HCT116 (cell line): ENCODE measurements at regions not wholly inside any gene's neighbourhood (a gene's known extent, or its start where the extent isn't known, plus 50 kb on each side); places are given as distances from the start of the nearest gene placed in this dataset.

Experiments
- ATAC-seq: fragments of 200-7000 bp; cut with Tn5 transposase; 2 replicates; pipeline ENCODE4 v1.9.1; 2020; ENCODE audit warnings: mild to moderate bottlenecking, moderate library complexity
- BruUV-seq: library from RNA; stranded (reverse); fragments of 400-500 nt; replicated peaks from 2 replicates; lab custom pipeline; 2021; lab: Mats Ljungman, UMichigan
- CTCF ChIA-PET: fragments of 300-600 bp; sonication (Branson Sonifier 250); formaldehyde crosslinking; loops from one replicate; lab custom pipeline; 2021; ENCODE audit warnings: antibody characterized with exemption; lab: Charles Lee
- POLR2A ChIA-PET: fragments of 300-600, 350-600 bp; sonication (Branson Sonifier 250); formaldehyde crosslinking; loops from one replicate; lab custom pipeline; 2021; ENCODE audit warnings: antibody characterized with exemption; lab: Charles Lee
- RAD21 ChIA-PET, 2 experiments: fragments of 300-600 bp; sonication (Branson Sonifier 250); formaldehyde crosslinking; loops; one replicate each; lab custom pipeline; 2023; ENCODE audit warnings: low total read pairs in 2 of 2; ENCODE audit not compliant: uncharacterized antibody in 2 of 2, unreplicated experiment in 2 of 2, low non-redundant PET in 1 of 2; lab: Charles Lee
- DNase-seq: peaks from one replicate; pipeline ENCODE4 v3.0.0-alpha.2; 2010; ENCODE audit warnings: low read depth, low spot score
- H2AFZ ChIP-seq: fragments of 200-600 bp; shearing (Covaris generic), sonication (generic); 2 replicates; pipeline ENCODE4 v1.6.1; 2017; ENCODE audit warnings: low read depth, mixed run types, mixed read lengths, antibody characterized with exemption, low read length; ENCODE audit not compliant: poor library complexity, severe bottlenecking
- H3K27ac ChIP-seq: 2 replicates; pipeline ENCODE4 v1.5.1; 2012; ENCODE audit warnings: low read depth, low read length
- H3K27me3 ChIP-seq: fragments of 200-600 bp; sonication (generic); 2 replicates; pipeline ENCODE4 v1.6.1; 2016; ENCODE audit warnings: mixed run types, low read length, mixed read lengths; ENCODE audit not compliant: insufficient read depth
- H3K36me3 ChIP-seq, 2 experiments: fragments of 200-500 bp in 1 of 2; fragments of 200-600 bp in 1 of 2; sonication (Bioruptor generic) in 1 of 2; sonication (generic) in 1 of 2; 2 replicates each; pipeline versions ENCODE4 v1.5.1 to v1.6.1; 2014 to 2016; ENCODE audit warnings: low read length in 2 of 2, inconsistent platforms in 1 of 2, mixed read lengths in 1 of 2, mixed run types in 1 of 2; ENCODE audit not compliant: insufficient read depth in 2 of 2, control insufficient read depth in 1 of 2
- H3K4me1 ChIP-seq, 2 experiments: fragments of 200-600 bp in 1 of 2; sonication (generic) in 1 of 2; 2 replicates each; pipeline versions ENCODE4 v1.5.1 to v1.6.1; 2012 to 2017; ENCODE audit warnings: low read length in 2 of 2, inconsistent platforms in 1 of 2, mild to moderate bottlenecking in 1 of 2, mixed read lengths in 1 of 2, mixed run types in 1 of 2, moderate library complexity in 1 of 2; ENCODE audit not compliant: insufficient read depth in 2 of 2, control insufficient read depth in 1 of 2
- H3K4me2 ChIP-seq: fragments of 200-600 bp; sonication (generic); 2 replicates; pipeline ENCODE4 v1.6.1; 2017; ENCODE audit warnings: mixed run types, low read length, mixed read lengths
- H3K4me3 ChIP-seq, 2 experiments: fragments of 200-600 bp in 1 of 2; sonication (generic) in 1 of 2; replicated peaks in 1 of 2; 2 replicates each; pipeline ENCODE4 v1.5.1; 2011 to 2016; ENCODE audit warnings: low read length in 2 of 2, control low read depth in 1 of 2, low read depth in 1 of 2, mild to moderate bottlenecking in 1 of 2, mixed read lengths in 1 of 2, mixed run types in 1 of 2
- H3K79me2 ChIP-seq: fragments of 200-600 bp; sonication (generic); 2 replicates; pipeline ENCODE4 v1.6.1; 2017; ENCODE audit warnings: mild to moderate bottlenecking, mixed run types, low read length, moderate library complexity, mixed read lengths; ENCODE audit not compliant: insufficient read depth
- H3K9ac ChIP-seq: fragments of 200-600 bp; sonication (generic); 2 replicates; pipeline ENCODE4 v1.6.1; 2016; ENCODE audit warnings: low read length, mixed read lengths
- H3K9me2 ChIP-seq: fragments of 200-600 bp; sonication (generic), shearing (Covaris generic); 2 replicates; pipeline ENCODE4 v1.6.1; 2017; ENCODE audit warnings: mixed run types, mild to moderate bottlenecking, moderate library complexity; ENCODE audit not compliant: insufficient read depth
- H3K9me3 ChIP-seq, 2 experiments: fragments of 200-500 bp in 1 of 2; fragments of 200-600 bp in 1 of 2; sonication (Bioruptor generic) in 1 of 2; sonication (generic) in 1 of 2; 2 replicates each; pipeline ENCODE4 v1.6.1; 2014 to 2017; ENCODE audit warnings: low read length in 2 of 2, mixed read lengths in 2 of 2, inconsistent platforms in 1 of 2, low read depth in 1 of 2, mild to moderate bottlenecking in 1 of 2, mixed run types in 1 of 2, moderate library complexity in 1 of 2; ENCODE audit not compliant: control insufficient read depth in 1 of 2, insufficient read depth in 1 of 2
- H4K20me1 ChIP-seq: fragments of 200-600 bp; sonication (generic), shearing (Covaris generic); 2 replicates; pipeline ENCODE4 v1.6.1; 2017; ENCODE audit warnings: mixed run types, mild to moderate bottlenecking, moderate library complexity; ENCODE audit not compliant: insufficient read depth
- CTCF ChIP-seq, 3 experiments: fragments of 200-600 bp in 1 of 3; sonication (generic) in 1 of 3; IDR thresholded peaks in 2 of 3; conservative IDR thresholded peaks in 1 of 3; 2 replicates each; pipeline ENCODE4 v1.5.1; 2012 to 2017; ENCODE audit warnings: low read depth in 2 of 3, low read length in 2 of 3, antibody characterized with exemption in 1 of 3, borderline replicate concordance in 1 of 3, control low read depth in 1 of 3, mild to moderate bottlenecking in 1 of 3, mixed read lengths in 1 of 3, mixed run types in 1 of 3, moderate library complexity in 1 of 3; ENCODE audit not compliant: insufficient read depth in 1 of 3
- POLR2A ChIP-seq: IDR thresholded peaks from 2 replicates; pipeline ENCODE4 v1.7.0; 2011; ENCODE audit warnings: borderline replicate concordance; ENCODE audit not compliant: insufficient read depth, insufficient read length; ENCODE audit errors: extremely low read depth
- RAD21 ChIP-seq: IDR thresholded peaks from 2 replicates; pipeline ENCODE4 v1.6.1; 2012; ENCODE audit warnings: low read depth, mild to moderate bottlenecking
- SP1 ChIP-seq: IDR thresholded peaks from 2 replicates; pipeline ENCODE4 v1.6.1; 2012; ENCODE audit warnings: low read depth
- SRF ChIP-seq: IDR thresholded peaks from 2 replicates; pipeline ENCODE4 v1.6.1; 2012; ENCODE audit warnings: low read depth
- ZFX ChIP-seq: fragments of 450-650 bp; IDR thresholded peaks from 2 replicates; pipeline ENCODE4 v1.6.1; 2017
- intact Hi-C: fragments of 100-400 bp; cut with micrococcal nuclease; formaldehyde crosslinking; loops from 2 replicates; pipeline ENCODE4 v1.10.0; 2022

DNA sequence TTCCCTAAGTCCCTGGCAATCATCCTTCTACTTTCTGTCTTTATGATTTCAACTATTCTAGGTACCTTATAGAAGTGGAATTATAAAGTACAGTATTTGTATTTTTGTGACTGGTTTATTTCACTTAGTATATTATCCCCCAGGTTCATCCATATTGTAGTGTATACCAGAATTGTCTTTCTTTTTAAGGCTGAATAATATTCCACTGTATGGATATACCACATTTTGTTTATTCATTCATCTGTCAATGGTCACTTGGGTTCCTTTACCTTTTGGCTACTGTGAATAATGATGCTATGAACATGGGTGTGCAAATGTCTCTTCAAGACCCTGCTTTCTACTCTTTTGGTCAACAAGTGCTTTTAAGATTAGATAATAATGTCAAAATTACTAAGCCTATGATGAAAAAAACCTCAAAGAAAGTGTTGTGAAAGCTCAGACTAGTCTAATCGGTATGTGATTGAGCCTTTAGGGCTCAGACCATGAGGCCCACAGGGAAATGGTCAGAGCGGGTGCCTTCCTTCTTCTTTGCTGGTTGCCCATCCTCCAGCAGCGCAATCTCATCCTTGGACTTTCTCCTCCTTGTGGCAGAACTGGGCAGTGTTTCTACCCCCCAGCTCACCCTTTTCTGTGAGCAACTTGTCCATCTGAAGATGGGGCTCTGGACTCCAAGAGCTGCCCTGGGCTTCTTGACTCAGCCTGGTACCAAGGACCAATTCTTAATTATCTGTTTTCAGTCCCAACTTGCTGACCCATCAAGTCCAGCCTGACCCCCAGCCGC lies 105.4 kb downstream of the TTC8 start:
- no peak for DNase-seq
- BruUV-seq: no TSS peak
- Histone ChIP-seq H3K36me3 (no peaks in the 10 kb centered on the region), H3K27me3 (no peaks in the 10 kb centered on the region), H3K4me3 (no peak overlapping the region), H3K4me1 (no peaks in the 10 kb centered on the region), H4K20me1 (no peaks in the 10 kb centered on the region), H3K27ac (no peak overlapping the region), H3K9me3 (no peaks in the 10 kb centered on the region), H3K79me2 (no peaks in the 10 kb centered on the region), H3K9me2 (no peaks in the 10 kb centered on the region), H3K4me2 (no peak overlapping the region), H2AFZ (no peak overlapping the region), H3K9ac (no peak overlapping the region)
- ChIA-PET CTCF (no interaction called here), RAD21 (no interaction called here), POLR2A (no interaction called here)
- ATAC-seq: peak; percentile 70
- no peak for TF ChIP-seq ZFX
- peak in 2 of 3 experiments; percentile 28 to 40; a peak in 4 of 6 replicates for TF ChIP-seq CTCF (IDR thresholded peaks at IDR 0.05 in 2 of 3, conservative IDR thresholded peaks at IDR 0.05 in 1 of 3; ENCODE audit: borderline replicate concordance in 1 of 3, insufficient read depth in 1 of 3, low read depth in 2 of 3, low read length in 2 of 3)
- TF ChIP-seq RAD21: 0 out of 2 replicates have a peak, but pooled peaks have one; percentile 17
- TF ChIP-seq, all 23 proteins: peak for 2
- intact Hi-C loops: no loop called here

GRCh38 chr14:88931321-88932110 lies 107.1 kb downstream of the TTC8 start:
- ChIA-PET CTCF (no interaction called here), POLR2A (no interaction called here)

More at GRCh38 chr14:88931321-88932110, 107.1 kb downstream of the TTC8 start:
- no peaks in the 10 kb centered on the region for H3K36me3 ChIP-seq
- DNase-seq (no peak), ATAC-seq (no peak)
- H3K4me3 ChIP-seq: no peak overlapping the region
- BruUV-seq: no TSS peak
- no peak overlapping the region for H3K27ac ChIP-seq
- H3K4me2 ChIP-seq: no peak overlapping the region
- H3K9me3 ChIP-seq: no peaks in the 10 kb centered on the region
- H3K9ac ChIP-seq: no peak overlapping the region
- TF ChIP-seq SP1: no peak
- TF ChIP-seq POLR2A: no peak
- TF ChIP-seq SRF: no peak
- no peak for TF ChIP-seq ZFX
- H4K20me1 ChIP-seq: no peaks in the 10 kb centered on the region
- H3K27me3 ChIP-seq: no peaks in the 10 kb centered on the region
- H3K4me1 ChIP-seq: no peaks in the 10 kb centered on the region
- no peaks in the 10 kb centered on the region for H3K9me2 ChIP-seq
- no peaks in the 10 kb centered on the region for H3K79me2 ChIP-seq
- intact Hi-C loops: no loop called here
- no peak overlapping the region for H2AFZ ChIP-seq
- RAD21 ChIA-PET: no interaction called here
